PFSK-1 (cell line): ENCODE measurements at regions not wholly inside any gene's neighbourhood (a gene's known extent, or its start where the extent isn't known, plus 50 kb on each side); places are given as distances from the start of the nearest gene placed in this dataset.

Experiments
- FOXP2 ChIP-seq: optimal IDR thresholded peaks from 2 replicates; pipeline ENCODE3; 2011; ENCODE audit warnings: borderline replicate concordance, control low read depth, inconsistent platforms; ENCODE audit not compliant: insufficient read depth; ENCODE audit errors: extremely low read length, extremely low read depth
- POLR2AphosphoS5 ChIP-seq: IDR thresholded peaks from 2 replicates; pipeline ENCODE4 v1.6.1; 2012; ENCODE audit warnings: low read depth, mild to moderate bottlenecking, control low read depth, low read length, moderate library complexity
- REST ChIP-seq, 2 experiments: IDR thresholded peaks; 2 replicates each; pipeline versions ENCODE4 v1.6.1 to v1.8.0; 2011 to 2012; ENCODE audit warnings: low read depth in 2 of 2, low read length in 2 of 2, control low read depth in 1 of 2, inconsistent platforms in 1 of 2, mild to moderate bottlenecking in 1 of 2, moderate library complexity in 1 of 2; ENCODE audit not compliant: insufficient read depth in 1 of 2
- SIN3A ChIP-seq: IDR thresholded peaks from 2 replicates; pipeline ENCODE4 v1.6.1; 2012; ENCODE audit warnings: mild to moderate bottlenecking, low read length, moderate library complexity, borderline replicate concordance; ENCODE audit not compliant: insufficient read depth
- TAF1 ChIP-seq: IDR thresholded peaks from 2 replicates; pipeline ENCODE4 v1.6.1; 2012; ENCODE audit warnings: low read length, control low read depth, borderline replicate concordance; ENCODE audit not compliant: insufficient read depth

- TF ChIP-seq TAF1, result no peak
- no peak for TF ChIP-seq POLR2AphosphoS5
- TF ChIP-seq SIN3A, result no peak
- TF ChIP-seq REST (IDR thresholded peaks at IDR 0.05; ENCODE audit: insufficient read depth in 1 of 2, low read depth in 2 of 2, low read length in 2 of 2), result no peak
- no peak for TF ChIP-seq FOXP2
These were observed 237.9 kb upstream of the NAV3 start for GRCh38 chr12:77592836-77593235.

GRCh38 chr12:77591959-77592743, 238.5 kb upstream of the NAV3 start:
- no peak for TF ChIP-seq REST (IDR thresholded peaks at IDR 0.05; ENCODE audit: insufficient read depth in 1 of 2, low read depth in 2 of 2, low read length in 2 of 2)
- no peak for TF ChIP-seq POLR2AphosphoS5

GRCh38 chr12:77590306-77590705, 240.4 kb upstream of the NAV3 start:
- TF ChIP-seq SIN3A, result no peak
- no peak for TF ChIP-seq TAF1
- TF ChIP-seq POLR2AphosphoS5, result no peak
- TF ChIP-seq FOXP2, result no peak
- TF ChIP-seq REST (IDR thresholded peaks at IDR 0.05; ENCODE audit: insufficient read depth in 1 of 2, low read depth in 2 of 2, low read length in 2 of 2), result no peak

- TF ChIP-seq FOXP2 (no peak), REST (IDR thresholded peaks at IDR 0.05; ENCODE audit: insufficient read depth in 1 of 2, low read depth in 2 of 2, low read length in 2 of 2) (no peak), TAF1 (no peak), SIN3A (no peak), POLR2AphosphoS5 (no peak)
These were observed 245.8 kb upstream of the NAV3 start for GRCh38 chr12:77584860-77585259.
